Activated naive CD8-positive, alpha-beta T cell treated with anti-CD3 and anti-CD28 coated beads, Interleukin-2, amount 50 U/mL, for 16 hours (primary cell): ENCODE measurements at regions not wholly inside any gene's neighbourhood (a gene's known extent, or its start where the extent isn't known, plus 50 kb on each side); places are given as distances from the start of the nearest gene placed in this dataset.
"Not testable (repeated sequence)": the region's sequence is repeated elsewhere in the genome, so short reads cannot be mapped to it uniquely, and the experiment has no call there.

Experiments
- DNase-seq: peaks from one replicate; pipeline ENCODE4 v3.0.0-alpha.2; 2020; ENCODE audit warnings: low read depth, low spot score

- no peak for DNase-seq
Observed at GRCh38 chr11:12585861-12586260, 88.4 kb upstream of the TEAD1 start.

- no peak for DNase-seq
Observed at GRCh38 chr11:12587333-12587991, 86.8 kb upstream of the TEAD1 start.

- DNase-seq = no peak
Observed at GRCh38 chr11:12591706-12592105, 82.5 kb upstream of the TEAD1 start.

DNA sequence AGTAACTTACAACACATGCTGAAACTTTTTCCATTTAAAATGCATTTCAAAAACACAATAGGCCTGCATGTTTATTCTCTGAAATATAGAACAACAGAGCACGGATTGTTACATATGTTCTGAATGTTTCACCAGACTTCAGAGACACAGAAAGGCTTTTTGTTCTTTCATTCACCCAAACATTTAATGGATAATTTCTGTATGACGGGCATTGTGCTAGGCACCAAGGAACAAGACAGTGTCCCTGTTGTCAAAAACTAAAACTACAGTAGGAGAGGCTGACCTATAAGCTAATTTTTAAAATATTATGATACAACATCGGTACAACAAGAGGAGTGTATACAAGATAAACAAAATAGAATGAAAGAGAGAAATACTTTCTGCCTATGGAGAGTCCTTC lies 81.9 kb upstream of the TEAD1 start:
- no peak for DNase-seq

DNA sequence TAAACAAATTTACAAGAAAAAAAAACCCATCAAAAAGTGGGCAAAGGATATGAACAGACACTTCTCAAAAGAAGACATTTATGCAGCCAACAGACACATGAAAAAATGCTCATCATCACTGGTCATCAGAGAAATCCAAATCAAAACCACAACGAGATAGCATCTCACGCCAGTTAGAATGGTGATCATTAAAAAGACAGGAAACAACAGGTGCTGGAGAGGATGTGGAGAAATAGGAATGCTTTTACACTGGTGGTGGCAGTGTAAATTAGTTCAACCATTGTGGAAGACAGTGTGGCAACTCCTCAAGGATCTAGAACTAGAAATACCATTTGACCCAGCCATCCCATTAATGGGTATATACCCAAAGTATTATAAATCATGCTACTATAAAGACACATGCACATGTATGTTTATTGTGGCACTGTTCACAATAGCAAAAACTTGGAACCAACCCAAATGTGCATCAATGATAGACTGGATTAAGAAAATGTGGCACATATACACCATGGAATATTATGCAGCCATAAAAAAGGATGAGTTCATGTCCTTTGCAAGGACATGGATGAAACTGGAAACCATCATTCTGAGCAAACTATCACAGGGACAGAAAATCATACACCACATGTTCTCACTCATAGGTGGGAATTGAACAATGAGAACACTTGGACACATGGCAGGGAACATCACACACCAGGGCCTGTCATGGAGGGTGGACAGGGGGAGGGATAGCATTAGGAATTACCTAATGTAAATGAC lies 79.0 kb upstream of the TEAD1 start:
- not testable (repeated sequence) for DNase-seq

- no peak for DNase-seq
Observed at GRCh38 chr11:12598330-12599256, 75.6 kb upstream of the TEAD1 start.

GRCh38 chr11:12599408-12600143 lies 74.6 kb upstream of the TEAD1 start:
- peak; percentile 6 for DNase-seq

GRCh38 chr11:12600829-12601228 lies 73.4 kb upstream of the TEAD1 start:
- no peak for DNase-seq

DNA sequence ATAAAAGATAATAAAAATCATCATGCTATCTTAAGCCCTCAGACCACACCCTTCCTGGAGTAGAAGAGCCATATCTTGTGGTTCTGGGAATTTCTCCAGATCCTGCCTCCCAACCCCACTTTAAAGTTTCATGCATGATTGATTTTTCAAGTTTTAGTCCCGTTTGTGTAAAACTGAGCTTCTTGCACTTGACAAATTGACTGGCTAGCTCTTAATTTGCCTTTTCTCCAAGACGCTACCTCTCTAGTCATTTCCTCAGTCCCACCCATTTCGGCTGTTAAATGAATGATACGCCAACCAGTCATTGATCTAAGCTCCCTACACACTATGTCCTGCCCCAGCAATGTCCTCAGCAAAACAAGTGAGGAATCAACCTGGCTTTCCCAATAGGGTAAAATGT lies 71.8 kb upstream of the TEAD1 start:
- DNase-seq = no peak

DNA sequence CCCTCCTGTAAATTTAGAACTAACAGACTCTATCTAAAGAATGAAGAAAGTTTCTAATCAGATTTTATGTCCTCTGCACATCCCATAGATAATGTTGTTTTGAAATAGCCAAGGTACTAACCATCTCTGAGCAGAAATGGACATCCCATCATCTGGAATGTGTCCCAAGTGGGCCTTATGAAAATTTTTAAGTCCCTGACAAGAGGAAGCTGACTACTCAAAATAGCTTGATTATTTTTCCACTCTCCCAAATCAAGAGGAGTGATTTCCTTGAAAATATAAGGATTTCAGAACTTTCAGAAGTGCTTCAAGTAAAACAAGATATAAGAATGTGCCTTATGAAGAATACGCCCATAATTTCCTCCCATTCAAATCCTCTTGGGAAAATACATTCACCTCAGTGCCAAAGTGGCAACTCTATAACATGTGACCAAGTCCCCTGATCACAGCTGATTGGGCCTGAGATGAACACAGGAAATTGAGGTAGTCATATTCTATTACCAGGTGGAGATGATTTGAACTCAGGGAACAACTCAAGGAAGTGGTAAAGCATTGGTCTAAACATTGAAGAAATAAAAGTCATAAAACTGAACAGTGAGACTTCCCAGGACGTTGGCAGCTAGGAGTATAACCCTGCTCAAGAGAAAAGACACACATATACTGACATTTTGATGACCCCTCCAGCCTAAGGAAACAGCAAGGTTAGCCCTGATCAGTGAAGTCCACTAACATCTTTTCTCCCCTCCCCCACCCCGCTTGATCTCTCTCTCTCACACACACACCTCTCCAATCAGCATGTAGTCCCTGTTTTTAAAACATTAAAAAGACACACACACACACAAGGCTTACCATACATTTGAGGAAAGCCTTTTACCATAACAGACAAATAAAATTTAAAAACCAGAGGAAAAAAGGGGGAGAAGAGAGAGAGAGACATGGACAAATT lies 70.8 kb upstream of the TEAD1 start:
- no peak for DNase-seq

GRCh38 chr11:12604557-12605153 lies 69.6 kb upstream of the TEAD1 start:
- DNase-seq = no peak

DNA sequence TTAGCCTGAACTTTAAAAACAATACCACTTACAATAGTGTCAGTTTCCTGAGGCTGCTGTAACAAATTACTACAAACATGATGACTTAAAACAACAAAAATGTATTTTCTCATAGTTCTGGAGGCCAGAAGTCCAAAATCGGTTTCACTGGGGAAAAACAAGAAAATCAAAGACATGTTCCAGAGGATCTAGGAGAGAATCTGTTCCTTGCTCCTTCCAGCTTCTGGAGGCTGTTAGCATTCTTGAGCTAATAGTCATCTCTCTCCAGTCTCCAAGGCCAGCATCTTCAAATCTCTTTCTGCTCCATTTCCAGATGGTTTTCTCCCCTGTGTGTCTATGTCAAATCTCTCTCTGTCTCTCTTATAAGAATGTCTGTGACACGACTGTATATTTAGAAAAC lies 67.6 kb upstream of the TEAD1 start:
- no peak for DNase-seq

DNA sequence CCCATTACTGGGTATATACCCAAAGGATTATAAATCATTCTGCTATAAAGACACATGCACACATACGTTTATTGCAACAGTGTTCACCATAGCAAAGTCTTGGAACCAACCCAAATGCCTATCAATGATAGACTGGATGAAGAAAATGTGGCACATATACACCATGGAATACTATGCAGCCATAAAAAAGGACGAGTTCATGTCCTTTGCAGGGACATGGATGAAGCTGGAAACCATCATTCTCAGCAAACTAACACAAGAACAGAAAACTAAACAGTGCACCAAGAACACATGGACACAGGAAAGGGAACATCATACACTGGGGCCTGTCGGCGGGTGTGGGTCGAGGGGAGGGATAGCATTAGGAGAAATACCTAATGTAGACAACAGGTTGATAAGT lies 65.5 kb upstream of the TEAD1 start:
- DNase-seq = not testable (repeated sequence)

- DNase-seq = no peak
Observed at GRCh38 chr11:12611352-12611751, 62.9 kb upstream of the TEAD1 start.

- DNase-seq = no peak
Observed at GRCh38 chr11:12617632-12618031, 56.6 kb upstream of the TEAD1 start.

DNA sequence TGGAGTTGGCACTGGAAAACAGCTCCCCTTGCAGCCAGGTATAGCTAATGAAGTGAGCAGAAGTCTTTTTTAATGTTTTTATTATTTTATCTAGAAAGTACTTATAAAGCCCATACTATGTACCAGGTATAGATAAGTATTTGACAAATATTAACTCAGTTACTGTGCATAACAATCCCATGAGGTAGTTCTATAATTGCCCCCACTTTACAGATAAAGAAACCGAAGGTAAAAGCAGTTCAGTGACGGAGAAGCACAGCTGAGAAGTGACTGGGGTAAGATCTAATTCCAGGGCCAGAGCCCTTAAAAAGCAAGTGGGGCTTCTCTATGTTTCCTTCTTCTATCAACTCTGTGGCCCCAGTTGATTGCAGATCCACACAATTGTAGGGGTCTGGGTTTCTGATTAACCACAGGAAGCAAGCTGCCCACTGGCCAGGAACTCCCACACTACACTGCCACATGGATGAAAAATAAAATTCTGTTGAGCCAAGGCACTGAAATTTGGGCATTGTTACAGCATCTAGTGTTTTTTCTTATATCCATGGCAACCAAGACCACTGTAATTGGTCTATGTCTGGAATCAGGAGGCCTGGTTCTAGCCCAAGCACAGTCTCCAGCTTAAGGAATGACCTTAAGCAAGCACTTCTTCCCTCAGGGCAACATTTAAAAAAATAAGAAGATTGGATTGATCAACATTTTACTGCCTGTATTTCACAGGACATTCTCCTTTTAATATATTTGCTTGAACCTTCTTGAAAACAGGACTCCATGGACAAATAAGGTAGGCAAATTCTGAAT lies 55.3 kb upstream of the TEAD1 start:
- DNase-seq = no peak

DNA sequence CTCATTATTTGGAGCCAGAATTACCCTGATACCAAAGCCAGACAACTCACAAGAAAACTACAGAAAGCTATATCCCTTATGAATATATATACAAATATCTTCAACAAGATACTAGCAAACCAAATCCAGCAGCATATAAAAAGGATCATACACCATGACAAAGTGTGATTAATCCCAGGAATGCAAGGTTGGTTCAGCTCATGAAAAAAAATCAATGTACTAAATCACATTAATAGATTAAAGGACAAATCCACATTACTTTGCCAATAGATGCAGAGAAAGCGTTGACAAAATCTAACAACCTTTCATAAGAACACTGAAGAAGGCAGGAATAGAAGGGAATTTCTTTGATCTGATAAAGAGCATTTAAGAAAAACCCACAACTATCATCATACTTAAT lies 50.4 kb upstream of the TEAD1 start:
- no peak for DNase-seq
